Limb (tissue), 2 donors: ENCODE measurements at regions not wholly inside any gene's neighbourhood (a gene's known extent, or its start where the extent isn't known, plus 50 kb on each side); places are given as distances from the start of the nearest gene placed in this dataset.
A peak's percentile ranks its signal among the peaks of the same experiment; 100 is the strongest.
"Not testable (repeated sequence)": the region's sequence is repeated elsewhere in the genome, so short reads cannot be mapped to it uniquely, and the experiment has no call there.

Source experiments
- DNase-seq, 2 donors: peaks; one replicate each; pipeline ENCODE4 v3.0.0-alpha.2; 2016; ENCODE audit errors: extremely low spot score in 2 of 2

DNA sequence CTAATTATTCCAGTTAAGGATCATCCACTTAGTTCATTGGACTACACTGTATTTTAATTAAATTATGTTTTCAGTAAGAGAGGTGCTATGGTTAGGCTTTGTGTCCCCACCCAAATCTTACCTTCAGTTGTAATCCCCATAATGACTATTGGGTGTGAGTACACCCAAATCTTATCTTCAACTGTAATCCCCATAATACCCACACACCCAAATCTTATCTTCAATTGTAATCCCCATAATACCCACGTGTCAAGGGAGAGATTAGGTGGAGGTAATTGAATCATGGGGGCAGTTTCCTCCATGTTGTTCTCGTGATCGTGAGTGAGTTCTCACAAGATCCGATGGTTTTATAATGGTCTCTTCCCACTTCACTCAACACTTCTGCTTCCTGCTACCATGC is 208.0 kb upstream of the PHACTR1 start:
- DNase-seq = no peak

DNA sequence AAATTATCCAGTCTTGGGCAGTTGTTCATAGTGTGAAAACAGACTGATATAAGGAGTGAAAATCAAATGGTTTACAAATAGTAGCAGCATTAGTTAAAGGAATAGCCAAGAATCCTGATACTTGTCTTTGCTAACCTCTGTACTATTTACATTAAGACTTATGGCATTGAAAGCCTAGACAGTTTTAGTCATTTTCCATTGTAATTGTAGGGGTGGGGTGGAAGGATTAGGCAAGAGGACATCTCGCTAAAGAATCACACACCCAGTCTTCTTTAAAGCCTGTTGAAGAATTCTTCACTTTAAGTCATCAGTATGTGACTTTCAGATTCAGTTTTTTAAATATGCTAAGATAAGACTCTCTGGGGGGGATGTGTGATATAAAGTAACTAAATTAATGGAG is 207.5 kb upstream of the PHACTR1 start:
- no peak for DNase-seq

DNA sequence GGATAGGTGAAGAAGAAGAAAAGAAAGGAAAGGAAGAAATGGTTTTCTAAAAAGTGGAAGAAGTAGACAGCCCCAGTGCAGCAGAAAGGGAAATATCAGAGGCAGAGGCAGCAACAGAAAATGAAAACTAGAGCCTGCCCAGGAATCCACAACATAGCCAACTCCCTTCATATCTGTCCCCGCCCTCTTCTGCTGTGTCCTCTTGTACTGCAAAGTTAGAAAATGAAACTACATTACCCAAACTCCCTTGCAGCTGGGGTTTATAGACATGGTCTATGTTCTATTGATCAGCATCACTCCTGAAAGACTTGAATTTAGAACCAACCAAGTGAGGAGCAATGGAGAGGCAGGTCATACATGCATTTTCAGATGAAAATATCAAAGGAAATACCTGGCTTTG is 200.5 kb upstream of the PHACTR1 start:
- no peak for DNase-seq

DNA sequence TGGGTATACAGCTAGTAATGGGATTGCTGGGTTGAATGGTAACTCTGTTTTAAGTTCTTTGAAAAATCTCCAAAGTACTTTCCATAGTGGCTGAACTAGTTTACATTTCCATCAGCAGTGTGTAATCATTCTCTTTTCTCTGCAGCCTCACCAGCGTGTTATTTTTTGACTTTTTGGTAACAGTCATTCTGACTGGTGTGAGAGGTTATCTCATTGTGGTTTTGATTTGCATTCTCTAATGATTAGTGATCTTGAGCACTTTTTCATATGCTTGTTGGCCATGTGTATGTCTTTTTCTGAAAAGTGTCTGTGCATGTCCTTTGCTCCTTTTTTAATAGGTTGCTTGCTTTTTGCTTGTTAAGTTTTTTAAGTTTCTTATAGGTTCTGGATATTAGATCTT is 194.2 kb upstream of the PHACTR1 start:
- no peak for DNase-seq

DNA sequence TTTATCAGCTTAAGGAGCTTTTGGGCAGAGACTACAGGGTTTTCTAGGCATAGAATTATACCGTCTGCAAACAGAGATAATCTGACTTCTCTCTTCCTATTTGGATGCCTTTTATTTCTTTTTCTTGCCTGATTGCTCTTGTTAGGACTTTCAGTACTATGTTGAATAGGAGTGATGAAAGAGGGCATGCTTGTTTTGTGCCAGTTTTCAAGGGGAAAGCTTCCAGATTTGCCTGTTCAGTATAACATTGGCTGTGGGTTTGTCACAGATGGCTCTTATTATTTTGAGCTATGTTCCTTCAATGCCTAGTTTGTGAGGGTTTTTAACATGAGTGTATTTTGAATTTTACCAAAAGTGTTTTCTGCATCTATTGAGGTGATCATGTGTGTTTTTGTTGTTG is 192.8 kb upstream of the PHACTR1 start:
- DNase-seq = no peak

DNA sequence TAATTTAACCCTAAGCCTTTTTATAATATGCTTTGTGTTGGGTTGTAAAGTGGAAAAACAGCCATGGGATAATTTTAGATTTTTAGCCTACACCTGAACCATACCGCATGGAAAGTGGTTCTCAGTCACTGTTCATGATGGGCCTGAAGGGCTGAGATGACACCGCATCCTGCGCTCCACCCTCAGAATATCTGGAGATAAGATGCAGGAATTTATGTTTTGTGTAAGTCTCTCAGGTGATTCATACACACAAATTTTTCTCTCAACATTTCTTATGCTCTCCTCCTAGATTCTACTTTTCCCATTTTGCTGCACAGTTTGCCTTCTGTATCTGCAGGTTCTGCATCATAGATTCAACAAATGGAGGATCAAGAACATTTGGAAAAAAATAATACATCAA is 191.3 kb upstream of the PHACTR1 start:
- no peak for DNase-seq

DNA sequence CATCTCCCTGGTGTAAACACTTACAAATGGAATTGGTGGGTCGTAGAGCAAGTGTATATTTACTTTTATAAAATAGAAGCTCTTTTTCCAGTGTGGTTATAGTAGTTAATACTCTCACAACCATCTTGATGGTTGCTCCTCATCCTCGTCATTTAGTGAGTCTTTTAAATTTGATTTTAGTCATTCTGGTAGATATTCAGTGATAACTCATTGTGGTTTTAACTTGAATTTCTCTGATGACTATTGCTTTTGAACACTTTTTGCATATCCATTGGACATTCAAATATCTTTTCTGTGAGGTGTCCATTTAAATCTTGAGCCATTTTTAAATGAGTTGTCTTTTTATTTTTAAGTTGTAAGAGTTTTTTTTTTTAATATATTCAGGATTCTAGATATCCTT is 189.2 kb upstream of the PHACTR1 start:
- no peak for DNase-seq

- DNase-seq = no peak
Observed at GRCh38 chr6:12528136-12528535, 188.4 kb upstream of the PHACTR1 start.

DNA sequence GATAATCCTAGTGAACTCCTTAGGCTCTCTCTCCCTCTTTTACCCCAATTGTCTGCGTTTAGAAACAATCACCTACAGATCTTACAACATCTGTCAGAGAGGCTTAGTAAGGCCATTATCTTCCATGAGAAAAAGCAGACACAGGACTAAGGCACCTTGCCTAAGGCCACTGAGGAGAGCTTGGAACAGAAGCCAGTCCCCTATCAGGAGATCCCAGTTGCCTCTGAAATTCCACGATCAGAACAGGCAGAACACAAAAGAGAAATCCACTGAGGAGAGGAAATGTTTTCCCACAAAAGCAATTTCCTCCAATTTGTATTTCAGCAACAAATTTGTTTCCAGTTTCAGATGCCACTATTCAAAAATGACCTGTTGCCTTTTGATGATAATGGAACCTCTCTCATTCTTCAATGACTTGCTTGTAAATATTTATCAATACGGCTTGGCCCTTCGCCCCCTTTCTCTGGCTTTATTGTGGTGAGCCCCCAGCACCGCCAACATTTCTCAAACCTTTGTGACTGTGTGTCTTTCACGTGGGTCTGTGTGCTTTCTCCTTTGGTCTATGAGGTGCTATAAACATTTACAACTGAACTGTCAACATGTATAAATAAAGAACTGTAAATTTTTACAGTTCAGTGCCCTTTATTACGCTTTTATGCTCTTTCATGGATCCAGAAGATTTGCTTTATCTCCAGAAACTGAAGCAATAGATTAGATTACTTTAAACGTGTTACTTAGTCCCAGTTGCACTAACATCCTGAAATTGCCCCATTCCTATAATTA is 187.8 kb upstream of the PHACTR1 start:
- no peak for DNase-seq

DNA sequence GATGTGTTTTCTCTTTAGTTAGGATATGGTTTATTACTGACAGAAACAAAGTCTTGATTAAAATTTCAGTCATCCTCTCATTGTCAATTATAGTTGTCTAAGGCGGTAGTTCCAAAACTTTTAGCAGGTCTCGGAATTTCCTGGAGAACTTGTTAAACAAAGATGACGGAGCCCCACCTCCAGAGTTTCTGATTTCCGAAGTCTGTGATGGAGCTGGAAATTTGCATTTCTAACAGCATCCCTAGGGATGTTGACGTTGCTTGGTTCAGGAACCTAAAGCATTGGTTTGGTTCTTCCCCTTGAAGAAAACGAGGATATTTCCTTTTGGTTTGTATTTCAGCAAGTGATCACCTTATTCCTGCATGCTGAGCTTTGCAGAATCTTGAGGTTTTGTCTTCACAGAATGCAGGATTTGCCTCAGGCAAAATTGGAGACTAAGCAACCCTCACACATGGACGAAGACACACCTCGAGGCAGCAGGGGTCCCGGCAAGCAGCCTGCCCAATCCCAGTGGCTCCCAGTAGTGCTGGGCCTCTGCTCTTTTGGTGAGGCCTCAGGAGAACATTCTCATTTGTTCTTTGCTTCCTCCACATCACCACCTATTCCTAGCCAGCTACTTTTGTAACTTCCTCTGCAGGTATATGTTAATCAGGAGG is 187.1 kb upstream of the PHACTR1 start:
- no peak for DNase-seq

DNA sequence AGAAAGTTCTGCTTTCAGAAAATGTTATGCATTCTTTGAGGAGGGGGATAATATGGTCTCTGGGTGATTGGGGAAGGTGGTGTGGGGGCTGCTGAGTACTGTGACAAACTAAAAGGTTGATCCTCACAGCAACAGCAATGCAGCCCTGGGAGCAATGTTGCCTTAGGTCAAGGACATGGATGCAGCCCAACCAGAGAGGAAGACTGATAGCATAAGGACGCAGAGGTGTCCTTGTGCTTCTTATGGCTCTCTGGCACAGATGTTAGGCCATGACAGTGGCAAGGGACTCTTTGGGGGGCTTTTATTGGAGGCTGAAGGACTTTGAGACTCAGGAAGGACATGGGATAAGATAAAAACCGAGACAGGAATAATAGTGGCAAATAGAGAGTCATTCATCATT is 186.2 kb upstream of the PHACTR1 start:
- DNase-seq = no peak

GRCh38 chr6:12533586-12533985 is 183.0 kb upstream of the PHACTR1 start:
- DNase-seq = no peak

GRCh38 chr6:12534069-12534853 is 182.3 kb upstream of the PHACTR1 start:
- DNase-seq = no peak

DNA sequence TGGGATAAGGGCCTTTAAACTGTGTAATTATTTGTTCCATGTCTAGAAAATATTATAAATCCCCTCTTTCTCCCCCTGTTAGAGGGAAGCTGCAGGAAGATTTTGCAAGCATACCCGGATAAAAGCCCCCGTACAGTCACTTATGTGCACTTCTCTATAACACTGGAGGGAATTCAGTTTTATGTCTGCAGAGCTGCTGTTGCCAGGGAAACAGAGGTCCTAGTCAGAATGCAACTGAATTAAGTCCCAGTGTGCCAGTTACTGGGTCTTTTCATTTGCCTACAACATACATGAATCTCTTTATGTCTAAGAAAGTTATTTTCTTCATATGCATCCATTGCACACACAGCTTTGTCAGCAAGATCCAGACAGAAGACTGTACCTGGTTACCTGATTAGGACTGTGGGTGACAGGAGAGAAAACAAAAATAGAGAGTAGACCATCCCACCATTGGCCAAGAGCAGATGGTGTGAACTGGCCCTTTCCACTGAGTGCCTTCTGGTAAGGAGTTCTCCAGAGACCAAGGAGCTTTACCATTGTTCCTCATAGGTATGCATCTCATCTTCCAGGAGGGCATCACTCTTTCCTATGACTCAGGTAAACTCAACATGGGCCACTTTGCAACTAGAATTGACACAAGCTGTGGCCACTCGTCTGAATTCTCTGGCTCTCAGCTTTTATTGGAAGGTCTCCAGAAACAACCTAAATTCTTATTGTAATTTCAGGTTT is 180.8 kb upstream of the PHACTR1 start:
- no peak for DNase-seq

- DNase-seq = no peak
Observed at GRCh38 chr6:12536416-12536815, 180.2 kb upstream of the PHACTR1 start.

GRCh38 chr6:12537389-12537788 is 179.2 kb upstream of the PHACTR1 start:
- peak in 1 of 2 donors; percentile 13 for DNase-seq

GRCh38 chr6:12538881-12539357 is 177.6 kb upstream of the PHACTR1 start:
- DNase-seq = peak in 1 of 2 donors; percentile 32

DNA sequence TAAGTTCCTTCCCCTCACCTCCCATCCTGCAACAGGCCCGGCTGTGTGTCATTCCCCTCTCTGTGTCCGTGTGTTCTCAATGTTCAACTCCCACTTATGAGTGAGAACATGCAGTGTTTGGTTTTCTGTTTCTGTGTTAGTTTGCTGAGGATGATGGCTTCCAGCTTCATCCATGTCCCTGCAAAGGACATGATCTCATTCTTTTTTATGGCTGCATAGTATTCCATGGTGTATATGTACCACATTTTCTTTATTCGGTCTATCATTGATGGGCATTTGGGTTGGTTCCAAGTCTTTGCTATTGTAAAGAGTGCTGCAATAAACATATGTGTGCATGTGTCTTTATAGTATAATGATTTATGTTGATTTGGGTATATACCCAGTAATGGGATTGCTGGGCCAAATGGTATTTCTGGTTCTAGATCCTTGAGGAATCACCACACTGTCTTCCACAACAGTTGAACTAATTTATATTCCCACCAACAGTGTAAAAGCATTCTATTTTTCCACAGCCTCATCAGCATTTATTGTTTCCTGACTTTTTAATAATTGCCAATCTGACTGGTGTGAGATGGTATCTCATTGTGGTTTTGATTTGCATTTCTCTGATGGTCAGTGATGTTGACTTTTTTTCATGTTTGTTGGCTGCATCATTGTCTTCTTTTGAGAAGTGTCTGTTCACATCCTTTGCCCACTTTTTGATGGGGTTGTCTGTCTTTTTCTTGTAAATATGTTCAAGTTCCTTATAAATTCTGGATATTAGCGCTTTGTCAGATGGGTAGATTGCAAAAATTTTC is 174.1 kb upstream of the PHACTR1 start:
- DNase-seq = not testable (repeated sequence)

GRCh38 chr6:12543953-12544352 is 172.6 kb upstream of the PHACTR1 start:
- DNase-seq = no peak

DNA sequence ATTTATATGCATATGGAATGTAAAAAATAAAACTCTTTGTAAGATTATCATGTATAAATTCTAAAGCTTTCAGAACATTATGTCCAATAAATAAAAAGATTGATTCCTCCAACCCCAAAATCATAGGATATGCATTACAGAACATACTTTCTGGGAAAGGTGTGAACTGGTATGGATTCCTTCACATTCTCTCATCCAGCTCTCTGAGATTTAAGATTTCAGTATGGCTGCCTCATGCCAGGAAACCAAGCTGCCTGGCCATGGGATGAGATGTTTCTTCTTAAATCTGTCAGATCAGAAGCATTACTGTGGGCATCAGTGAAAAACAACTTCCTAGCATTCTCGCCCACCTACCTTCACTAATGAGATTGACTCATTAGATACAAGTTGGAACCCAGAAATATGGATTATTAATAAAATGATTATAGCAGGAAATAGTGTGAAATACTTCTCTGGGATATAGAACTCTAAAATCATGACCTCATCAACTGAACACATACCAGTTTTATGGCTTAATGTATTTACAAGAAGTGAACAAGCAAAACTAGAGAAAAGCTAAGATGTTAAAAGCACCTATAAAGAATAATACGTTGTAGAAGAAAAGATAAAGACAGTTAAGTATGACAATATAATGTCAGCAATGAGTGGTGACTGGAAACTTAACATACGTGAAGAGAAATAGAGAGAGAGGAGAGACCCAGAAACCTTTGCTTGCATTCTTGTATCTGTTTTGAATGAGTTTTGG is 171.6 kb upstream of the PHACTR1 start:
- DNase-seq = no peak
